Activated CD4-positive, alpha-beta T cell treated with anti-CD3 and anti-CD28 coated beads, Interleukin-2, amount 50 U/mL, for 24 hours (primary cell): ENCODE measurements at regions not wholly inside any gene's neighbourhood (a gene's known extent, or its start where the extent isn't known, plus 50 kb on each side); places are given as distances from the start of the nearest gene placed in this dataset.

Source experiments
- DNase-seq, 2 donors: peaks; one replicate each; pipeline ENCODE4 v3.0.0-alpha.2; 2020; ENCODE audit warnings: low read depth in 1 of 2, low spot score in 1 of 2

- DNase-seq = peak; percentile 62 to 85
Measured at GRCh38 chr5:8457187-8458037, 588.5 kb downstream of the MTRR start.

GRCh38 chr5:8458038-8458383, 589.1 kb downstream of the MTRR start:
- DNase-seq = no peak

- no peak for DNase-seq
Measured at GRCh38 chr5:8461543-8461942, 592.6 kb downstream of the MTRR start.

- no peak for DNase-seq
Measured at GRCh38 chr5:8462565-8462964, 593.6 kb downstream of the MTRR start.

- DNase-seq = no peak
Measured at GRCh38 chr5:8470489-8470888, 601.5 kb downstream of the MTRR start.

GRCh38 chr5:8471581-8471980, 602.6 kb downstream of the MTRR start:
- DNase-seq = no peak

- no peak for DNase-seq
Measured at GRCh38 chr5:8473016-8473415, 604.1 kb downstream of the MTRR start.

- DNase-seq = no peak
Measured at GRCh38 chr5:8473827-8474568, 605.0 kb downstream of the MTRR start.

GRCh38 chr5:8474569-8474930, 605.6 kb downstream of the MTRR start:
- DNase-seq = no peak

- DNase-seq = no peak
Measured at GRCh38 chr5:8478326-8478725, 609.4 kb downstream of the MTRR start.

- no peak for DNase-seq
Measured at GRCh38 chr5:8481007-8481406, 612.1 kb downstream of the MTRR start.

GRCh38 chr5:8491254-8491653, 622.3 kb downstream of the MTRR start:
- no peak for DNase-seq

GRCh38 chr5:8493176-8493575, 624.2 kb downstream of the MTRR start:
- DNase-seq = no peak

GRCh38 chr5:8500426-8500825, 631.5 kb downstream of the MTRR start:
- DNase-seq = no peak

GRCh38 chr5:8505196-8505595, 636.2 kb downstream of the MTRR start:
- DNase-seq = no peak

- DNase-seq = no peak
Measured at GRCh38 chr5:8508231-8508630, 639.3 kb downstream of the MTRR start.

GRCh38 chr5:8516356-8516755, 647.4 kb downstream of the MTRR start:
- no peak for DNase-seq

GRCh38 chr5:8517456-8517855, 648.5 kb downstream of the MTRR start:
- no peak for DNase-seq

- no peak for DNase-seq
Measured at GRCh38 chr5:8520917-8521316, 652.0 kb downstream of the MTRR start.

GRCh38 chr5:8521991-8522390, 653.0 kb downstream of the MTRR start:
- DNase-seq = no peak

- DNase-seq = no peak
Measured at GRCh38 chr5:8522646-8523045, 653.7 kb downstream of the MTRR start.

- no peak for DNase-seq
Measured at GRCh38 chr5:8523501-8523900, 654.6 kb downstream of the MTRR start.

- DNase-seq = no peak
Measured at GRCh38 chr5:8525819-8526218, 656.9 kb downstream of the MTRR start.
